RWPE2 (cell line): ENCODE measurements at regions not wholly inside any gene's neighbourhood (a gene's known extent, or its start where the extent isn't known, plus 50 kb on each side); places are given as distances from the start of the nearest gene placed in this dataset.

Experiments used
- ATAC-seq: fragments of 200-7000 bp; cut with Tn5 transposase; 3 replicates; pipeline ENCODE4 v1.9.1; 2021; ENCODE audit warnings: low read depth
- DNase-seq: peaks from one replicate; pipeline ENCODE4 v3.0.0-alpha.2; 2020; ENCODE audit warnings: low spot score
- H3K27ac ChIP-seq: fragments of 450-650 bp; 2 replicates; pipeline ENCODE4 v1.5.1; 2017; ENCODE audit warnings: mild to moderate bottlenecking; ENCODE audit not compliant: poor library complexity, severe bottlenecking
- H3K27me3 ChIP-seq: fragments of 250-450 bp; sonication (Bioruptor Pico); 2 replicates; pipeline ENCODE4 v1.5.1; 2021; ENCODE audit warnings: mild to moderate bottlenecking, moderate library complexity; ENCODE audit not compliant: insufficient read depth, poor library complexity, severe bottlenecking
- H3K36me3 ChIP-seq: fragments of 250-450 bp; sonication (Bioruptor Pico); 2 replicates; pipeline ENCODE4 v1.5.1; 2020; ENCODE audit warnings: low read depth, mild to moderate bottlenecking, moderate library complexity
- H3K4me1 ChIP-seq: fragments of 250-450 bp; sonication (Bioruptor Pico); 2 replicates; pipeline ENCODE4 v1.5.1; 2021; ENCODE audit warnings: mild to moderate bottlenecking, moderate library complexity; ENCODE audit not compliant: insufficient read depth, poor library complexity, severe bottlenecking
- H3K4me3 ChIP-seq: fragments of 250-450 bp; sonication (Bioruptor Pico); 2 replicates; pipeline ENCODE4 v1.5.1; 2021; ENCODE audit warnings: mild to moderate bottlenecking, moderate library complexity; ENCODE audit not compliant: severe bottlenecking
- H3K9me3 ChIP-seq: fragments of 250-450 bp; sonication (Bioruptor Pico); 2 replicates; pipeline ENCODE4 v1.5.1; 2021; ENCODE audit warnings: mild to moderate bottlenecking, moderate library complexity; ENCODE audit not compliant: severe bottlenecking
- TF ChIP-seq, protein P1 (sequence below): fragments of 450-650 bp; IDR thresholded peaks from one replicate; pipeline ENCODE4 v1.5.1; 2017; ENCODE audit warnings: mild to moderate bottlenecking, moderate library complexity; ENCODE audit not compliant: poor library complexity, severe bottlenecking

GRCh38 chr6:166779381-166779780 lies 152.3 kb upstream of the RPS6KA2 start:
- Histone ChIP-seq H3K36me3 (no peaks in the 10 kb centered on the region), H3K27me3 (no peaks in the 10 kb centered on the region), H3K9me3 (no peaks in the 10 kb centered on the region), H3K4me1 (no peaks in the 10 kb centered on the region), H3K4me3 (no peak overlapping the region), H3K27ac (no peak overlapping the region)
- no peak for DNase-seq
- no peak for ATAC-seq
- TF ChIP-seq, protein P1, sequence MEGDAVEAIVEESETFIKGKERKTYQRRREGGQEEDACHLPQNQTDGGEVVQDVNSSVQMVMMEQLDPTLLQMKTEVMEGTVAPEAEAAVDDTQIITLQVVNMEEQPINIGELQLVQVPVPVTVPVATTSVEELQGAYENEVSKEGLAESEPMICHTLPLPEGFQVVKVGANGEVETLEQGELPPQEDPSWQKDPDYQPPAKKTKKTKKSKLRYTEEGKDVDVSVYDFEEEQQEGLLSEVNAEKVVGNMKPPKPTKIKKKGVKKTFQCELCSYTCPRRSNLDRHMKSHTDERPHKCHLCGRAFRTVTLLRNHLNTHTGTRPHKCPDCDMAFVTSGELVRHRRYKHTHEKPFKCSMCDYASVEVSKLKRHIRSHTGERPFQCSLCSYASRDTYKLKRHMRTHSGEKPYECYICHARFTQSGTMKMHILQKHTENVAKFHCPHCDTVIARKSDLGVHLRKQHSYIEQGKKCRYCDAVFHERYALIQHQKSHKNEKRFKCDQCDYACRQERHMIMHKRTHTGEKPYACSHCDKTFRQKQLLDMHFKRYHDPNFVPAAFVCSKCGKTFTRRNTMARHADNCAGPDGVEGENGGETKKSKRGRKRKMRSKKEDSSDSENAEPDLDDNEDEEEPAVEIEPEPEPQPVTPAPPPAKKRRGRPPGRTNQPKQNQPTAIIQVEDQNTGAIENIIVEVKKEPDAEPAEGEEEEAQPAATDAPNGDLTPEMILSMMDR: no peak

- Histone ChIP-seq H3K27me3 (no peaks in the 10 kb centered on the region), H3K36me3 (no peaks in the 10 kb centered on the region), H3K4me3 (no peak overlapping the region), H3K4me1 (no peaks in the 10 kb centered on the region), H3K9me3 (no peaks in the 10 kb centered on the region), H3K27ac (no peak overlapping the region)
- TF ChIP-seq, protein P1: no peak
- ATAC-seq: no peak
- no peak for DNase-seq
Observed at GRCh38 chr6:166778776-166779175, 151.7 kb upstream of the RPS6KA2 start.

DNA sequence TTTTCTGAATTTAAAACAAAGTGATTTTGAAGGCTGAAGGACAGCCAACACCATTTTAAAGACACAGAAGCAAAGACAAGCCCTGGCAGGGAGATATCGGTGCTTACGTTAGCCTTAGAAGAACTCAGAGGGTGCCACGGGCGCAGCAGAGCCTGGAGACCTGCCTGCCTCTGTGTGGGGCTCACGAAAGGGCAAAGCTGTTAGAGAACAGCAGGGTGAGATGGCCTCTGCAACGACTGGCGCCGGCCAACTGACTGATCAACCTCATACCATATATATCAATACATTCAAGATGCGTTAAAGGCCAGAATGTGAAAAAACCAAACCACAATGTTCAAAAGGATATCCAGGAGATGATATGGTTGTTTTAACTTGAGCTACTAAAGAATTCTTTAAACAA lies 151.0 kb upstream of the RPS6KA2 start:
- Histone ChIP-seq H3K36me3 (no peaks in the 10 kb centered on the region), H3K27me3 (no peaks in the 10 kb centered on the region), H3K27ac (no peak overlapping the region), H3K9me3 (no peaks in the 10 kb centered on the region), H3K4me3 (no peak overlapping the region), H3K4me1 (no peaks in the 10 kb centered on the region)
- DNase-seq (no peak), ATAC-seq (no peak)
- TF ChIP-seq, protein P1: no peak

- Histone ChIP-seq H3K27ac (no peak overlapping the region), H3K9me3 (no peaks in the 10 kb centered on the region), H3K36me3 (no peaks in the 10 kb centered on the region), H3K4me1 (no peaks in the 10 kb centered on the region), H3K27me3 (no peaks in the 10 kb centered on the region), H3K4me3 (no peak overlapping the region)
- ATAC-seq (no peak), DNase-seq (no peak)
- TF ChIP-seq, protein P1: no peak
Observed at GRCh38 chr6:166777096-166777630, 150.1 kb upstream of the RPS6KA2 start.

DNA sequence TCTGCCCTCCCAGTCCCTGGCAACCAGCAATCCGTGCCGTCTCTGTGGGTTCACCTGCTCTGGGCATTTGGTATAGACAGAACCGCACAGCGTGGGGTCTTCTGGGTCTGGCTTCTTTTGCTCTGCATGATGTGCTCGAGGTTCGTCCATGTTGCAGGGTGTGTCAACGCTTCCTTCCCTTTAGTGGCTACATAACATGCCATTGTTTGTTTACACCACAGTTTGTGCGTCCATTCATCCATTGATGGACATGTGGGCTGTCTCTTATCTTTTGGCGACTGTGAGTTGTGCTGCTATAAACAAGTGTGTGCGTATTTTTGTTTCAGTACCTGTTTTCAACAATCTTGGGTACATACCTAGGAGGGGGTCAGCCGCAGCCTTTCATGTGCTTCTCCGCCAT lies 149.5 kb upstream of the RPS6KA2 start:
- H3K36me3 ChIP-seq: no peaks in the 10 kb centered on the region
- H3K4me1 ChIP-seq: no peaks in the 10 kb centered on the region
- no peaks in the 10 kb centered on the region for H3K27me3 ChIP-seq
- no peak for ATAC-seq
- TF ChIP-seq, protein P1: no peak
- H3K4me3 ChIP-seq: no peak overlapping the region
- H3K9me3 ChIP-seq: no peaks in the 10 kb centered on the region
- H3K27ac ChIP-seq: no peak overlapping the region
- no peak for DNase-seq
